GM19351 (cell line): ENCODE measurements at regions not wholly inside any gene's neighbourhood (a gene's known extent, or its start where the extent isn't known, plus 50 kb on each side); places are given as distances from the start of the nearest gene placed in this dataset.

Source experiments
- ATAC-seq: cut with Tn5 transposase; IDR thresholded peaks from one replicate; pipeline ENCODE4 v1.9.1; 2021; ENCODE audit warnings: mild to moderate bottlenecking, moderate library complexity; ENCODE audit not compliant: unreplicated experiment

DNA sequence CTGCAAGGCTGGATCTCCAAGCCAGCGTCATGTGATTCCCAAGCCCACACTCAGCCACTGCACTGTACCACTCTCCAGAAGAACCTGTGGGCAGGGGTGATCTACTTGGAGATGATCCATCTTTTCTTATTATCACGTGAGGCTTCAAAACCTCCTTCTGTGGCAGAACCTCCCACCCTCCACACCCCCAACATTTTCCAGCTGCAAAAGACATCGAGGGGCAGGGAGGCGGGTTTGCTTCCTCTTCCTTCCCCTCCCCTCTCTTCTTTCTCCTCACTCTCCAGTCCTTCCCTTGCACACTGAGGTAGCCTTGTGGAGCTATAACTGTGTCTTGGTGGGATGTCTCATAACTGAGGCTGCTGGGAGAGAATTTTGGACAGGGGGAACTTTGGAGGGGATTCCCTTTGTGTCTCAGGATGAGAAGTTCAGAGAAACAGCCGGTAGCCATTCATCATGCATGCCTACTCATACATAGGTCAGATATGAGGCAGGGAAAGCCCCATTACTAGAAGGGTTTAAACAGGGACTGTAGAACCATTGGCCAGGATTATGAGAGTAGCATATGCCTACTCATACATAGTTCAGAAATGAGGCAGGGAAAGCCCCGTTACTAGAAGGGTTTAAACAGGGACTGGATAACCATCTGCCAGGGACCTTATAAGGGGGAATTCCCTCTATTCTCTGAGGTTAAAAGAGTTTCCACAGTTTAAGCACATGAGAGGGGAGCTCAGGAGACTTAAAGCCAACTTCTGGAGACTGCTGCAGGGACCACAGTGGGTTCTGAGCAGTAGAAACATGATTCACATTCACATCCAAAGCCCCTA is 420.7 kb upstream of the CADM1 start:
- ATAC-seq = peak; percentile 79

DNA sequence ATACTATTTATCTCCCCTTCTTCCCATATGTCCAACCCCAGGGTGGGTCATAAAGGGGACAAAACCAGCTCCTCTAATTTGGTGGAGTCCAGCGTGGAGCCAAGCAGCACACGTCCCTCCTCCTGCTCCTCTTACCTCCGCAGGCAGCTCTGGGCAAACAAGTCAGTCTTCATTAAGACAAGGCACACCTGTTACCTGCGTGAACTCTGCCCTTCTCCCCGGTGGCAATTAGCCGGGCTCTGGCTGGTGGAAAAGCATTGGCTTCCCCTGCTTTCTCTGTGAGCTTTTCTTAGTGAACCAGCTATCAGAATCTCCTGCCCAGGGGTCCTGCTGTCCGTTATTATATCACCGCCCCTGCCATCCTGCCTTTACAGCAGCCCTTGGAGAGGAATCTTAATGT is 418.7 kb upstream of the CADM1 start:
- ATAC-seq = no peak

DNA sequence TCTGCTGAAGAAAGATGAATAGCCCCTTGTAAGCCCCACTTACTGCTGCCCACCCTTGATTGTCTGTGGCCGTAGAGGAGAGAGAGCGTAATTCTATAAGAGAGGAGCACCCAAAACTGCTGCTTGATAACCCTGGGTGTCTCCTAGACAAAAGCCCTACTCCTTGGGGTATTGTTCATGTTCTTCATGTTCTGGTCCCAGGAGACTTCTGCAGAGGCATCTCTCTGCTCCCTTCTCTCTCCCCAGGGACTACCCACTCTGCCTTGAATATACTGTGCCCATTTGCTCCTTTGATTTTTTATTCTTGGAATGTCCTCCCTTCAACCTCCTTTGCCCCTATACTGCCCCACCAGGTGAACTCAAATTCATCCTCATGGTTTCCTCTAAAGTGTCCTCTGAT is 417.8 kb upstream of the CADM1 start:
- ATAC-seq = no peak

DNA sequence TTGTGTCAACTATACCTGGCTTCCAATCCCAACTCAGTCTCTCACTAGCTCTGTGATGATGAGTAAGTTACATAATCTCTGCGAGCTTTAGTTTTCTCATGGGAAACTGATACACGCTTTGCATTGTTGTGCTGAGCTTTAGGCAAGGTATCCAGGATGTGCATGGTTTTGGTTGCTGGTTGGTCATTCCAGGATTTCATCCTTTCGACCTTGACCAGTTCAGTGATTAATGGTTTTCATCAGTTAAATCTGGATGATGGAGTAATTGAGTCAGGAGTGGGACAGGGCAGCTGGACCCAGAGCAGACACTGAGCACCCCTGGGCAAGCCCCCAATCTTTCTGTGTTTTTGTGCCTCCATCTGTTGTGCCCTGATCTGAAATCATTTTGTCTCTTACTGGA is 417.3 kb upstream of the CADM1 start:
- no peak for ATAC-seq

DNA sequence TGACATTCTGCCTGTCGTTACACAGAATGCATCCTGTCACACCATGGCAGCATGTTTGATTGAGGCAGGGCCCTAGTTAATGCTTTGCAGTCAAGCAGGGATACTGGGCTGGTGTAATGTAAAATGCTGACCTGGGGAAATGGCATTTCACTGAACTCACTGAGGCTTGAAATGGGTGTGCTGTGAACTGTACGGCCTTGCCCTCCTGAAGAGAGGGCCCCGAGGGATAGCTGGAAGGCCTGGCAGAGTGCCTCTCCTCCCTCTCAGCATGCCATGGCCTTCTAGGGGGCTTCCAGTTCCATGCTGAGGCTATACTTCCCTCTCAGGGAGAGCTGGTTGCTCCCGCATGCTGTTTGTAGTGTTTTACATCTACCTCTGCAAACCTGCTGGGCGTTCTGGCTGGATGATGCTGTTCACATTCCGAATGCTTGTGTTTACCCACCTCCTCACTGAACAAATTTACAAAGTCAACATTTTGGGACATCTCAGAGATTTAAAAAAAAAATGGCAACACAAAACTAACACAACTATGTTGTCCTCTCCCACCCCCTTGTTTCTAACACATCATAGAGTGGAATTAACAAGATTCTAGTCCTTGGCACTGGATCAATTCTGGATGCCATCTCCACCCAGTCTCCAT is 416.7 kb upstream of the CADM1 start:
- no peak for ATAC-seq

DNA sequence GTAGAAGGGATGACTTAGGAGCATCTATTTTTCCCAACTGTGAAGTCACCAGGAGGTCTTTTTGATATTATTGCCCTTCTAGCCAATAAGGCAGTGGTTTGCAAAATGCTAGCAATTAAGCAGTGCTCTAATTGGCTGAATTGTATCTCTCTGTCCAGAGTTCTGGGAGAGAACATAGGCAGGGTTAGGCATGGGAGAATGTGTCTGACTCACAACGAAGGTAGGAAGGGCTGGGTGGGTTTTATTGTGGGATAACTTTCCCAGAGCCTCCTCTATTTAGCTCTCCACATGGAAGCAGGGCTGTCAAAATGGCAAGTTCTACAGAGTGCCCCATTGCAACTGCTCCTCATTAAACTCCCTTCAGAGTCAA is 415.9 kb upstream of the CADM1 start:
- peak; percentile 20 for ATAC-seq

DNA sequence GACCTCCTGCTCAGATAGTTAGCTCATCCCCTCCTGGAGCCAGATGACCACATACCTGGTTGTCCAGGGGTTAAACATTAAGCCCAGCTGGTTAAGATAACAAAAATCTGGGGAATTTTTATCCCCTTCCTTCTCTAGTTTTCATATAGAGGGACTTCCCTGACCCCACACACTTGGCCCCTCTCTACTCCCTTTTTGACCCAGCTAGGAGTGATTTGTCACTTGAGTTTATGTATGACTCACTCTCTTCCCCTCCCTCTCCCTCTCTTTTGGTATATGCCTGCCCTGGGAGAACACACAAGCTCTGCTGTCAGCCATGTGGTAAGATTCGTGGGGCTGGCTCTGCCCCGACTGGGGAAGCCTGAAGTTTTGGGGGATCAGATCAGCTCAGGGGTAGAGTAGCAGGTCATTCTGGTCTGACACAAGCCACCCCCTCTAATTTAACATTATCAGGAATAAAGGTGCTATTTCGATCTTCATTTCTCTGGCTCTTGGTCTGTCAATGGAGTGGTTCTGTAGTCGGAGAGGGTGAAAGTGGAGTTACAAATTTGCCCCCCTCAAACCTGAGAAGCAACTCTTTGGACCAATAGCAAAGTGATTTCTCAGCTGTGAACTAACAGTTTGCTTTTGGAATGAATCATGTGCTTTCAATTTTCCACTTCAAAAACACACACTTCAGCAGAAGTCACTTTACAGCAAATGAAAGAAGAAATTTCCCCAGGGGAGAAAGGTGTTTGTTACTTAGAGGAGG is 415.3 kb upstream of the CADM1 start:
- ATAC-seq = peak; percentile 64

DNA sequence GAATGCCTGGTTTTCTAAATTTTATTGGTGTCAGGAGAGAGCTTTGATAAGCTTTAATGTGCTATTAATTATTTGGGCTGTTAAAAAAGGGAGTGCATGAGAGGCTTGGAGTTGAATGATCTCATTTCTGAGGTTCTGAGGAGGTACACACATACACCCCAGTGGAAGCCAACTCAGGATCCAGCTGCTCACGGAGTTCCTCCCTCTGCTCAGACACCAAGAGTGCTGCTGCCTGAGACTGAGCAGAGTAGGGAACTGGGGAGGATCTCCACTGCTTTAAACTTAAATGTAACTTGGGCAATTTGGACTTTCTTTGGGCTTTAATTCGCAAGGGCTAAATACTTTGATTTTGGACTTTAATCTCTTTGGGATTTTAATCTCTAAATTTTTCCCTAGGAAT is 414.4 kb upstream of the CADM1 start:
- ATAC-seq = no peak

DNA sequence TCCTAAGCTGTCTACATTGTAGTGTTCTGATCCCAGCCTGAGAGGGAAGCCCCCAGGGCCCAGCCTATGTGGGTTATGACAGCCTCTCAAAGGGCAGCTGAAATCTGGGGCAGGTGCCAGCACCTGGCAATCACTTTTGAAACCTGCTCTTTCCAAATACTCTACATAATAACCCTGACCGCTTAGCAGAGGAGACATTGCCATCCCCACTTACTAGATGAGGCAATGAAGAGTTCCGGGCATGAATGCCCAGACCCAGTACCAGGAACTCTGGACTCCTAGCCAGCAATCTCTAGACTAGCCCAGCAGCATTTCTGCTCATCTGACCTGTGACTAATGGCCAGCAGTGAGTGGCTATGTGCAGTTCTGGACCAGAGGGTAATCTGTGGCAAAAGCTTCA is 412.4 kb upstream of the CADM1 start:
- ATAC-seq = no peak

DNA sequence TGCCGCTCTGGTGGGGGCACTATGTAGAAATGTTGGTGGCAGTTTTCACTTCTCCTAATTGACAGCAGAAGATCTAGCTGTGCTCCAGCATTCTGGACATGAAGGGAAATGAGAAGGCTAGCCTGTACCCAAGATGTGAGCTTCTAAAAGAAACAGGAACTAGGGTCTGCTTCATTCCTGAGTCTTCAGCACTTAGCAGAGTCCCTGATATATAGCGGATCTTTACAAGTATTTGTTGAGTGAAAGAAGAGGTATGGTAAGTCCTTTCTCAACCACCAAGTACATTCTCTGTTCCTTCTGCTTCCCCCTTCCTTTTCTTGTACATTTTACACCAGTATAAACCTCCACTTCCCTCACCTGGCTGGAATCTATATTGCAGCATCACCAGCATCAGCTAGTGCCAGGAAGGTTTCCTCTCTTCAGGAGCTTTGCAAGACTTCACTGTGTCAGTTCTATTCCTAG is 408.3 kb upstream of the CADM1 start:
- peak; percentile 73 for ATAC-seq

DNA sequence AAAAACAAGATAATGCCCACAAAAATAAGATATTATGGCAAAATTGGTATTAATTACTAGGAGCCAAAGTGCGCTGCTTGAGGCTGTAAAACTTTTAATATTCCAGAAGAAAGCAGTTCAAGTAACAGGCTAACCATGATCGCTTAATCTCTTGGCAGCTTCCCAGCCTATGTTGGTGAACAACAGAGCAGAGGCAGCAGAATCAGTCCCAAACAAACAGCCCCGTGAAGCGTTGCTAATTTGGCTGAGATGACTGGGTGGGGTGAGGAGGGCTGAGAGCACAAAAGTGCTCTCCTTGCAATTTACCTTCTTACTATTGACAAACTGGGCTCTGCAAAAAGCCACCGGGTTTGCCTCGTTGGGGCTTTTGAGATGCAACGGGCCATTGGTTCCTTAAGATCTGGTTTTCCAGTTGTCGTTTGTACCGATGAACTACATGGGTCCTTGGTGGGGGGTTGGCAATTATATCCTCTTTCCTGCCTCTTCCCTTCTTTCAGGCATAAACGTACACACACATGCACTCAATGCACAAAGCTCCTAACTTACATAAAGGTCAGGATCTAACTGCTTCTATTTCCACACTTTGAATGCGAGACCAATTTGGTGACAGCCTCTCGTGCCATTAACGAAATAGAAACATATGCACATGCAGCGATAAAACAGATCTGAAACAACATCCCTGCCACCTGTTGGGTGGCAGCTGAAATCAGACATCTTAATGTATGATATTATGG is 407.6 kb upstream of the CADM1 start:
- ATAC-seq = no peak

DNA sequence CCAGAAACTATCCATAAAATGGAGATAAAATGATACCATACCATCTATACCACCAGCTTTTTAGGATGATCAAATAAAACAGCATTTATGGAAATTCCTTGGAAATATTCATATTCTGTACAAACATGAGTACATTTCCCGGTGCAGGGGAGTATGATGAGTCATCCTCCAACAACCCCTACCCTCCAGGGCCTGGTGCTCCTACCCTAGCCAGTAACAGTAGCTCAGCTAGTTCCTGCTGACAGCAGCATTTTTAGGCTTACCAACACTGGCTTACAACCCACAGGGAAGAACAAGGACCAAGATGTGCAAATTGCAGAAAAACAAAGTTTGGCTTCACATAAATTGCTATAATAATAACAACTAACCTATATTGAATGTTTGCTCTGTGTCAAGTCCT is 406.2 kb upstream of the CADM1 start:
- no peak for ATAC-seq

DNA sequence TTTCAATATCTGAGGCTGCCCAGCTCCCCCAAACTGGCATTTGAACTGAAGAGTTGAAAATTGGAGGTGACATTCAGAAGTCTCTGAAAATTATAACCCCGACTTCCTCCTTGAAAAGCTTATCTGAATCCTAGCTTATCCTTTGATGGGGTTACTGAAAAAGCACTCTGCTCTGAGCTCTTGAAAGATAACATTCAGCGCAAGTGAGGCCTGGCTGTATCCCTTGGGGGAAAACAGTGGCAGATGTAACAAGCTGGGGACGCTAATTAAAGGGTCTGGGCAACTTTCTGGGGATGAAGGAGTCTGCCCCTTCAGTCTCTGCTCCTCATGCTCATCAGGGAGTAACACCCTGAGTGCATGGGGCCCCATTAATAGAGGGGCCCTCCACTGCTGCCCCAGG is 402.0 kb upstream of the CADM1 start:
- no peak for ATAC-seq

DNA sequence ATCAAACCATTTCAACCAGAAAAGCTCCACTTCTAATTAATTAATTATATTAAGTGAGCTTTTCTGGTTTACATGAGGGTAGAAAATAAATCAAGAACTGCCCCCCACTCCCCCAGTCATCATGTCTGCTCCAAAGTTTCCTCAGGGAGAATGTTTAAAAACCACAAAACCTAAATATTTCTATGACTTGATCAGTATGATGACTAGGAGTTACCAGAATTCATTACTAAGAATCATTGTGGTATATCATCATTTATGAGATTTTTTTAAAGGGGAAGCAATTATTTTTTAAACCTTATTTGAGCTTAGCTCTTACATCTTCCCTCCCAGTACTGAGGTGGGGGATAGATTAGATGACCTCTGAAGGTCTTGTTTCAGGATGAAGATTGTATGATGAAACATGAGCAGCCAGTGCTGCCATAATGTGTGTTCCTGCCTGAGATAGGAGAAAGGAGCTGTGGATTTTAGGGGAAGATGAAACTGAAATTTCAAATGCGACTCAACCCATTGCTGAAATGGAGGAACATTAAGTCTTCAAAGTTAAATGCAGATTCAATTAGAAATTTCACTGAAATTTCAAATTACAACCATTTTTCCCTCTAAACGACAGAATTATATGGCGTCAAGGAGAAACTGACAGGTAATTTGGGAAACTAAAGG is 401.3 kb upstream of the CADM1 start:
- ATAC-seq = no peak

DNA sequence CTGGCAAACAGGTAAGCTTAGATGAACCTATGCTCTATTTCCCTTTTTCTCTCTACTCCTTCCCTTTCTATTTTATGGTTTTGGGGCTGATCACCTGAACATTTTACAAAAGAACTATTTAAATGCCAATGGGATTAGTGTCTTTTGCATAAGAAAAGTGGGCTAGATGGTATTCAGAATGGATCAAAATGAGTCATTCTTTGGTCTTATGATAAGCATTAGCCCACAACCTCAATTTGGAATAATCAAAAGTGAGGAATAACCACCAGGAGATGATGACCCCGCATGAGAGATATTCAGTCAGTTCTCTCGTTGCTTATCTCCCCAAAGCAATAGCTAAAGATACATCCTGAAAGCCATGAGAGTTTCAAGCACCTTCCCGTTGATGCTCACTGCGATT is 399.0 kb upstream of the CADM1 start:
- no peak for ATAC-seq

DNA sequence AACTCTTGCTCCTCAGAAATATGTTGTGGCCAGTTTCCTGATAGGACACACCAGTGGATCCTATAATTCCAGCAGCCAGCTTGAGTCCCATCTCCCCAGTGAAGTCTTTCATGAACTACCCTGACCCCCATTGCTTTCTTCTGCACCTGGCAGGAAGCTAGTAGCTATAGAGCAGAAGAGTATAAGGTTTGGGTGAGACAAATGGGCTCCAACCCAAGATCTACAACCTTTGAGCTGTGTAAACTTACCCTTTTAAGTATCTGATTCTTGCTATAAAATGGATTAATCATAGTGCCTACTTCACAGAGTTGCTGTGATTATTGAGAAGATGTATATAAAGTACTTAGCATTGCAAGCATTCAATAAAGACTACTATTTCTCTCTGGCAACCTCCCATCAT is 396.9 kb upstream of the CADM1 start:
- ATAC-seq = no peak

DNA sequence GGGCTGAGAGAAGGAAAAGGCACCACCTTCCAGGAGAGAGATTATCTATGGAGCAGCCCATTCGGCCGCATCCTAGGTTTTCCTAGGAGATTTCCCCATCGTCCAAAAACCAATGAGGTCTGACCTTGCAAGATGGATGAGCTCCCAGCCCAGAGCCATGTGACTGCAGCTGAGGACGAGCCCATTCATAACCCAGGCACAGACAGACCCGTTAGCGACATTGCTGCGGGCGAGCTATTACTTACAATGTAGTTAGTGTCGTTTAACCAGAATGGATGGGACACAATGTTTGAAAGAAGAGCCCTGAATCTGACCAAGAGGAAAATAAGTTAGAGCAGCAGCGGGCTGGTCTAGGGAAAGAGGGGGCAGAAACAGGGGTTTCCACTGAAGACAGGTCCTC is 395.9 kb upstream of the CADM1 start:
- no peak for ATAC-seq

DNA sequence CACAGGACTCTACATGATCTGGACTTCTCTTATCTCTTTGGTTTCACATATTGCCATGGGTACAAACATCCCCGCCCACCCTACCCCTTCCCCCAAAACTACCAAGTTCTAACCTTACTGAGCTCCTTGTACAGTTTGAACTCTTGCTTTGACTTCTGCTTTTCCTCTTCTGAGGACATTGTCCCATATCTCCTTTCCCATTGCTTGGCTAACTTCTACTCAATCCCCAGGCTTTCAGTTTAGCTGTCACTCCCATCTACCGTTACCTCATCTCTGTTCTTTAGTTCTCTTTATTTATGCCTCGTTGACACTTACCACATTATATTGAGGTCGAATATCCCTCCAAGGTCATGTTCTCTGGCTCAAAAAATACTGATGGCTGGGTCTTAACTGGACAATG is 393.5 kb upstream of the CADM1 start:
- no peak for ATAC-seq

DNA sequence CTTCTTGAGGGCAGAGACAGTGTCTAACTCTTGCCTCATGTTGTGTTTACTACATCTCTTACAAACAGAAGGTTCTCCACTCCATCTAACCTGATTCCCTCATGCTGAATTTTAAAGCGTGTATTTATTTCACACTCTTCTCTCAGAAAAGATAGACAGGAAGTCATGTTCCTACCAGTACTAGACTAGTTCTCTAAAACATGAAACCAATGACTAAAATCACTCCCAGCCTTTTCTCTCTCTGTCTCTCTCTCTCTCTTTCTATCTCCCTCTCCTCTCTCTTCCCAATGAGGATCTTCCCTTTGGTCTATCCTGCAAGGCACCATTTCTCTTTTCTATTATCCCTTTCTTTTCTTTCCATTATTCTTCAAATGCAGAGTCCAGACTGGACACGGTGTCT is 391.9 kb upstream of the CADM1 start:
- ATAC-seq = no peak

DNA sequence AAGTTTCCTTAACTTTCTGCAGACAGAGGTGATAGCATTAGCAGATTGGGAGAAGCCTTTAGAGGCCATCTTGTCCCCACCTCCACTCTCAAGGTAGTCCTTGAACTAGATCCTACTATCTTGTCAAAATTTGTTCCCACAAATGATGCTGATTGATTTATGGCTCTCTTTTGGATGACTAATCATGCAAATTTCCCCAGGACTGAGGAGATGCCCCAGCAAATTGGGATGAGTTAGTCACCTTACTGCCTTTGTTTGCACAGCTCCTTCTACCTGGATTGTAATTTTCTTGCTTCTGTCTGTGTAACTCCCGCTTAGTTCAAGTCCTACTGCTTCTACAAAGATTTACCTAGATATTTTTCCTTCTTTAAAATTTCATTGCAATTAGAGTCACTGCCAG is 391.4 kb upstream of the CADM1 start:
- no peak for ATAC-seq

DNA sequence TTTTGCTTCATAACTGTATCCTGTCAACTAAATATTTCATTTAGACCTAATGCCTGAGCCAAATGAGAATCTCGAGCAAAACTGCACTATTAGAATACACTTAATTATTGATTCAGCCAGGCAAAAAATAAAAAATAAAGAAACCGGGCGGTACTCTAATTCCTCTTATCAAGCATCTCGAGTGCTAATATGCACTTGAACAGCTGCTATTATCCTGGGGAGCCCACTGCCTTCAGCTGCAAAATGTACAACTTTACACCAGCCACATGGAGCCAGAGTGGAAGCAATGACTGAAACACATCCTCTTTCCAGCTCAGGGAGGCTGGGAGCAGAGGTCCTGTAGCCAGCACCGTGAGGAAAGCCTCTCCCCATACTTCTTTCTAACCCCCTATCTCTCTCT is 390.0 kb upstream of the CADM1 start:
- ATAC-seq = no peak
